GM23338 (cell line): ENCODE measurements at regions not wholly inside any gene's neighbourhood (a gene's known extent, or its start where the extent isn't known, plus 50 kb on each side); places are given as distances from the start of the nearest gene placed in this dataset.

ENCODE experiments used
- CREB1 ChIP-seq: fragments of 250-450 bp; sonication (Bioruptor Pico); IDR thresholded peaks from 2 replicates; pipeline ENCODE4 v1.5.0; 2020; ENCODE audit warnings: low read depth, mild to moderate bottlenecking, moderate library complexity
- CTCF ChIP-seq, 2 experiments: fragments of 200-600 bp in 1 of 2; sonication (generic) in 1 of 2; conservative IDR thresholded peaks; 2 replicates each; pipeline versions ENCODE4 v1.5.1 to v1.6.1; 2016 to 2017; ENCODE audit warnings: antibody characterized with exemption in 2 of 2, low read depth in 2 of 2, mild to moderate bottlenecking in 2 of 2, moderate library complexity in 1 of 2
- EZH2 ChIP-seq: fragments of 200-600 bp; sonication (generic); IDR thresholded peaks from one replicate; pipeline ENCODE4 v1.8.0; 2017; ENCODE audit warnings: antibody characterized with exemption, mild to moderate bottlenecking, low read depth; ENCODE audit not compliant: unreplicated experiment
- EZH2phosphoT487 ChIP-seq: fragments of 200-600 bp; sonication (generic); IDR thresholded peaks from one replicate; pipeline ENCODE4 v1.8.1; 2018; ENCODE audit warnings: antibody characterized with exemption; ENCODE audit not compliant: unreplicated experiment
- JUNB ChIP-seq: IDR thresholded peaks from one replicate; pipeline ENCODE4 v1.6.1; 2016; ENCODE audit warnings: antibody characterized with exemption; ENCODE audit not compliant: unreplicated experiment
- POLR2AphosphoS5 ChIP-seq: IDR thresholded peaks from 2 replicates; pipeline ENCODE4 v1.6.1; 2016; ENCODE audit warnings: antibody characterized with exemption, low read depth
- REST ChIP-seq: IDR thresholded peaks from one replicate; pipeline ENCODE4 v1.6.1; 2018; ENCODE audit warnings: antibody characterized with exemption; ENCODE audit not compliant: unreplicated experiment
- STAT1 ChIP-seq: IDR thresholded peaks from one replicate; pipeline ENCODE4 v1.6.1; 2016; ENCODE audit warnings: antibody characterized with exemption; ENCODE audit not compliant: unreplicated experiment
- ZNF331 ChIP-seq: fragments of 250-450 bp; sonication (Bioruptor Pico); IDR thresholded peaks from 2 replicates; pipeline ENCODE4 v1.5.0; 2020; ENCODE audit warnings: low read depth, mild to moderate bottlenecking, moderate library complexity

- TF ChIP-seq CTCF (conservative IDR thresholded peaks at IDR 0.05; ENCODE audit: low read depth in 2 of 2): no peak
- no peak for TF ChIP-seq POLR2AphosphoS5
- no peak for TF ChIP-seq EZH2
- no peak for TF ChIP-seq REST
- TF ChIP-seq EZH2phosphoT487: no peak
- no peak for TF ChIP-seq CREB1 (CRISPR knock-in tag)
- no peak for TF ChIP-seq JUNB
- no peak for TF ChIP-seq STAT1
- no peak for TF ChIP-seq ZNF331 (CRISPR knock-in tag)
Observed at GRCh38 chr11:130606178-130606577, 157.7 kb downstream of the ADAMTS15 start.
